GM23248 (cell line): ENCODE measurements at regions not wholly inside any gene's neighbourhood (a gene's known extent, or its start where the extent isn't known, plus 50 kb on each side); places are given as distances from the start of the nearest gene placed in this dataset.

Source experiments
- EZH2 ChIP-seq: fragments of 200-600 bp; sonication (generic); IDR thresholded peaks from 2 replicates; pipeline ENCODE4 v1.6.1; 2018; ENCODE audit warnings: antibody characterized with exemption, mild to moderate bottlenecking; ENCODE audit not compliant: insufficient read depth, poor library complexity, severe bottlenecking
- EZH2phosphoT487 ChIP-seq: fragments of 200-600 bp; sonication (generic); IDR thresholded peaks from 2 replicates; pipeline ENCODE4 v1.6.1; 2018; ENCODE audit warnings: antibody characterized with exemption, moderate library complexity, mild to moderate bottlenecking, low read depth; ENCODE audit not compliant: insufficient read depth

- no peak for TF ChIP-seq EZH2
- TF ChIP-seq EZH2phosphoT487, result no peak
Observed at GRCh38 chr18:62450546-62451410, 72.0 kb upstream of the ZCCHC2 start.
